Bronchial epithelial cell (primary cell): ENCODE measurements at regions not wholly inside any gene's neighbourhood (a gene's known extent, or its start where the extent isn't known, plus 50 kb on each side); places are given as distances from the start of the nearest gene placed in this dataset.

Source experiments
- DNase-seq: peaks from one replicate; pipeline ENCODE4 v3.0.0-alpha.2; 2010; ENCODE audit warnings: low read depth
- FAIRE-seq: peaks from 2 replicates; lab custom pipeline; 2011; peaks lifted over from hg19 to GRCh38; lab: Jason Lieb, UNC
- H3K27me3 ChIP-seq: 2 replicates; pipeline ENCODE4 v1.5.1; 2011; ENCODE audit warnings: low read length; ENCODE audit not compliant: control insufficient read depth, insufficient read depth
- H3K36me3 ChIP-seq: 2 replicates; pipeline ENCODE4 v1.5.1; 2011; ENCODE audit warnings: low read length; ENCODE audit not compliant: control insufficient read depth, insufficient read depth
- H3K4me3 ChIP-seq: 2 replicates; pipeline ENCODE4 v1.5.1; 2011; ENCODE audit warnings: mild to moderate bottlenecking, low read depth, low read length, control low read depth
- TF ChIP-seq, protein P1 (sequence below): IDR thresholded peaks from 2 replicates; pipeline ENCODE4 v1.5.1; 2011; ENCODE audit warnings: mild to moderate bottlenecking, moderate library complexity, low read length, control low read depth, inconsistent platforms; ENCODE audit not compliant: insufficient read depth, severe bottlenecking

DNA sequence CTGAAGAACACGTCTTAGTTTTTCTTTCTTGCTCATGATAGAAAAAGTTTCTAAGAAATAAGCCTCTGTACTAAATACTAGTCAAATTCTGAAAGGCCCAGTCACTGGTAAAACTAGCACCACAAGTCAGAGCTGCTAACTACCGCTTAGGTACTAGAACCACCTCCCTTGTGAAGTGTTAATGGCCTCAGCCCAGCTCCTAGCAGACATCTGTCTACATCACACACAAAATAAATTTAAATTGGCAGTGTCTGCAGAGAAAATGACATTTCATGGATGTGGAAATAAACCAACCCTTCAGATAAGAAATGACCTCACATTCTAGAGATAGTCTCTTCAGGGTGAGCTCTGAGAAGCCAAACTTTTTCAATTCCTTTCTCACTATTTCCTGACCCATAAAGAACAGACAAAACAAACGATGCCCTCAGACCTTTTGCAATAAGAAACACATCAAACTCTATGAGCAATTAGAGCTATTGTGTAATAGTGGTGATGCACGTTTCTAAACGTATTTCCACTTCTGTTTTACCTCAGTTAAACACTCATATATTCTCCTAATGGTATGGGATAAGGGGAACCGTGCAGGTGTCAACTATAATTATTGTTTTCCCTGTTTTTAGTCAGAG is 70.3 kb upstream of the DSG1 start:
- no peak overlapping the region for H3K4me3 ChIP-seq
- no peak for FAIRE-seq
- H3K36me3 ChIP-seq = no peaks in the 10 kb centered on the region
- TF ChIP-seq, protein P1, sequence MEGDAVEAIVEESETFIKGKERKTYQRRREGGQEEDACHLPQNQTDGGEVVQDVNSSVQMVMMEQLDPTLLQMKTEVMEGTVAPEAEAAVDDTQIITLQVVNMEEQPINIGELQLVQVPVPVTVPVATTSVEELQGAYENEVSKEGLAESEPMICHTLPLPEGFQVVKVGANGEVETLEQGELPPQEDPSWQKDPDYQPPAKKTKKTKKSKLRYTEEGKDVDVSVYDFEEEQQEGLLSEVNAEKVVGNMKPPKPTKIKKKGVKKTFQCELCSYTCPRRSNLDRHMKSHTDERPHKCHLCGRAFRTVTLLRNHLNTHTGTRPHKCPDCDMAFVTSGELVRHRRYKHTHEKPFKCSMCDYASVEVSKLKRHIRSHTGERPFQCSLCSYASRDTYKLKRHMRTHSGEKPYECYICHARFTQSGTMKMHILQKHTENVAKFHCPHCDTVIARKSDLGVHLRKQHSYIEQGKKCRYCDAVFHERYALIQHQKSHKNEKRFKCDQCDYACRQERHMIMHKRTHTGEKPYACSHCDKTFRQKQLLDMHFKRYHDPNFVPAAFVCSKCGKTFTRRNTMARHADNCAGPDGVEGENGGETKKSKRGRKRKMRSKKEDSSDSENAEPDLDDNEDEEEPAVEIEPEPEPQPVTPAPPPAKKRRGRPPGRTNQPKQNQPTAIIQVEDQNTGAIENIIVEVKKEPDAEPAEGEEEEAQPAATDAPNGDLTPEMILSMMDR = no peak
- peak; percentile 95 for DNase-seq
- H3K27me3 ChIP-seq = no peaks in the 10 kb centered on the region

DNA sequence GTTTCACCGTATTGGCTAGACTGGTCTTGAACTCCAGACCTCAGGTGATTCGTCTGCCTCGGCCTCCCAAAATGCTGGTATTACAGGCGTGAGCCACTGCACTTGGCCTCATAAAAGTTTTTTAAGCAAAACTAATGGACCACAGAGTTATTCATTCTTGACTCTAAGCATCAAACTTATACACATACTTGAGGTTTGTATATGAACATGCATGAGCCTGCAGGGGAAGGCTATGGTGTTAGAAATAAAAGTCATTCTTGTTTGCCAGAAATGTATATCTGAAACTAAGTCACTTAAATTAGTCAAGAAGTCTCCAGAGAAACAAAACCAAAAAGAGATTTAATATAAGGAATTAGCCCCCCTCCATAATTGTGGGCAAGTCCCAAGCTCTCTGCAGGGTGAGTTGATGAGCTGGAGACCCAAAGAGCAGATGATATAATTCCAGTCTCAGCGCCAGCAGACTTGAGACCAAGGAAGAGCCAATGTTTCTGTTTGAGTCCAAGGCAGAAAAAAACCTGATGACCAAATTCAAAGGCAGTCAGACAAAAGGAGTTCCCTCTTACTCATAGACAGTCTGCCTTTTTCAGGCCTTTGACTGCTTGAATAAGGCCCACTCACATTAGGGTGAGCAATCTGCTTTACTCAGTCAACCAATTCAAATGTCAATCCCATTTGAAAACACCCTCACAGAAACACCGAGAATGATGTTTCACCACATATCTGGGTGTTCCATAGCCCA is 69.0 kb upstream of the DSG1 start:
- no peaks in the 10 kb centered on the region for H3K36me3 ChIP-seq
- no peaks in the 10 kb centered on the region for H3K27me3 ChIP-seq
- H3K4me3 ChIP-seq = no peak overlapping the region
- TF ChIP-seq, protein P1 = no peak
- FAIRE-seq = peak; percentile 40
- peak; percentile 98 for DNase-seq

DNA sequence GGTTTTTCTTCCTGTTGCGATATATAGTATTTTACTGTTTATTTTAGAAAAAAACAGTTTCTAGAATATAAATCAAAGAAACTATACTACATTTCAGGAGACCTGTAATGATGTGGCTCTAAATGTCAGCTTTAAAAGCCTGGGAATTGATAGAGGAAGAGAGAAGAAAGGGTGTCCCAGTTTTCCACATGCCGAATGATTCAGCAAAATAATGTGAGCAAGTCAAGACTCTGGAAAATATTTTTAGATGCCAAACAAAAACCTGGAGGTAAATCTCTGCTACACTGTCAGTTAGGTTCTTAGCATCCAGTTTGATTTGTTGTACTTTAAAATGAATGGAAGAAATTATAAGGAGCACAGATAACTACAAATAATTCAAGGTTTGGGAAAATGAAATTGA is 67.1 kb upstream of the DSG1 start:
- Histone ChIP-seq H3K4me3 (no peak overlapping the region), H3K36me3 (no peaks in the 10 kb centered on the region), H3K27me3 (no peaks in the 10 kb centered on the region)
- TF ChIP-seq, protein P1 = no peak
- no peak for FAIRE-seq
- peak; percentile 44 for DNase-seq

DNA sequence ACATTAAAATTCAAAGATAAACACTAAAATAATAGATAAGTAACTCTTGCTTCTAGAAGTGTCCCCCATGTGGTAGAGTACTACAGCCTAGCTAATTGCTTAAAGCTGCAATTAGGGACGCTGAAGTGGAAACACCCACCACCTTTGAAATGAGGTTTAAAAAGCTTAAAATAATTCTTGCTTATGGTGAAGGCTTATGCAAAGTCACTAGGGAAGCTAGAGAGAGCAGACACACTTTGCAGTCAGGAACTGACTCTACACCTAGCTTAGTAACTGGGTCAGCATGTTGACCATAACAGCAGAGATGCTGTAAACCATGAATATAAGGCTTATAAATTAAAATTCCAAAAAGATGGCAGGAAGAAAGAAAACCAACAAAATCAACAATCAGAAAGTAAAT is 65.4 kb upstream of the DSG1 start:
- no peak for FAIRE-seq

DNA sequence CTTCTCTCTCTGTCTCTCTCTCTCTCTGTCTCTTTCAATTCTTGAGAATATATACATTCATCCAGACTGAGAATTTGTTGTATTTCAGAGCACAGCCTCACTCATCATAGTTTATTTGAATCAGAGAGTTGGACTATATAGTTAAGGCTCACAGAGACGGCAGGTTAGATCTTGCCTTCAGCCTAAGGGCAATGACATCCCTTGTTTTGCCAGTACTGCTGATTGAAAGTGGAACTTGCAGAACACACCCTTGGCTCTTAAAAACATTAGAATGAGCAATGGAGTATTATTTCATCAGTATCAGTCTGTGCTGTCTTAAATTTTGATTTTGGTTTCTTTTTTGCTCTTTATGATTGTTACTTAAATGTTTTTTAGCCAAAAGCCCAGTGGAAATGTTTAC is 62.0 kb upstream of the DSG1 start:
- FAIRE-seq (no peak), DNase-seq (peak; percentile 99)
- TF ChIP-seq, protein P1 = no peak
- Histone ChIP-seq H3K27me3 (no peaks in the 10 kb centered on the region), H3K36me3 (no peaks in the 10 kb centered on the region), H3K4me3 (no peak overlapping the region)

More for the DNA sequence above, 65.4 kb upstream of the DSG1 start:
- no peaks in the 10 kb centered on the region for H3K27me3 ChIP-seq
- DNase-seq = no peak
- TF ChIP-seq, protein P1 = no peak
- no peaks in the 10 kb centered on the region for H3K36me3 ChIP-seq
- H3K4me3 ChIP-seq = no peak overlapping the region

DNA sequence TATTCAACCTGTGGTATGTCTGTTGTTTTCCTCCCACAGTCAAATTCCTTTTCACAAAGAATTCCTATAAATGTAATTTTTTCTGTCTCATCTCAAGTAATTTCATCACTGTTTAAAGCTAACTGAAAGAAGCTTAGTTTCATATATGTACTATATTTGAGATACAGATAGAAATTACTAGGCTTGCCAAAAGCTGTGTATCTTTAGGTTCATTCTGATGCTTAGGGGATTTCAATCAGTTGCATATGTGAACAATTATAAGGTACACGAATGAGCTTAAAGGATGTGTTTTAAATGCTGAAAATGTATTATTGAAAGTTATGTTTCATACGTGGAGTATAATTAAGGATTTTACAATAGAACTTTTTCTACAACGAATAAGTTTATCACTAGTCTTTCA is 59.2 kb upstream of the DSG1 start:
- Histone ChIP-seq H3K27me3 (no peaks in the 10 kb centered on the region), H3K36me3 (no peaks in the 10 kb centered on the region), H3K4me3 (no peak overlapping the region)
- no peak for FAIRE-seq
- TF ChIP-seq, protein P1 = no peak
- no peak for DNase-seq
